H9 (cell line): ENCODE measurements at regions not wholly inside any gene's neighbourhood (a gene's known extent, or its start where the extent isn't known, plus 50 kb on each side); places are given as distances from the start of the nearest gene placed in this dataset.

Experiments used
- DNase-seq: peaks from one replicate; pipeline ENCODE4 v3.0.0-alpha.2; 2017
- H2AFZ ChIP-seq: one replicate; pipeline ENCODE4 v1.6.1; 2013; ENCODE audit warnings: mild to moderate bottlenecking, low read length, control low read depth, moderate library complexity
- H2AK5ac ChIP-seq: 2 replicates; pipeline ENCODE4 v1.6.1; 2013; ENCODE audit warnings: low read length, control low read depth, mixed read lengths; ENCODE audit not compliant: insufficient read length
- H2BK120ac ChIP-seq: one replicate; pipeline ENCODE4 v1.6.1; 2013; ENCODE audit warnings: low read depth, mild to moderate bottlenecking, low read length, control low read depth, inconsistent platforms; ENCODE audit not compliant: poor library complexity, severe bottlenecking
- H2BK12ac ChIP-seq: 2 replicates; pipeline ENCODE4 v1.6.1; 2013; ENCODE audit warnings: low read length, control low read depth, mixed read lengths, low read depth; ENCODE audit not compliant: insufficient read length
- H2BK15ac ChIP-seq: 2 replicates; pipeline ENCODE4 v1.6.1; 2013; ENCODE audit warnings: low read depth, low read length, control low read depth
- H2BK20ac ChIP-seq: one replicate; pipeline ENCODE4 v1.6.1; 2013; ENCODE audit warnings: low read depth, mild to moderate bottlenecking, low read length, control low read depth, inconsistent platforms; ENCODE audit not compliant: poor library complexity, severe bottlenecking
- H2BK5ac ChIP-seq: 2 replicates; pipeline ENCODE4 v1.6.1; 2013; ENCODE audit warnings: low read length, control low read depth, mixed read lengths; ENCODE audit not compliant: insufficient read length
- H3K14ac ChIP-seq: 2 replicates; pipeline ENCODE4 v1.6.1; 2013; ENCODE audit warnings: low read length, control low read depth; ENCODE audit not compliant: insufficient read depth
- H3K18ac ChIP-seq: 2 replicates; pipeline ENCODE4 v1.6.1; 2013; ENCODE audit warnings: low read depth, mild to moderate bottlenecking, mixed read lengths, low read length, control low read depth; ENCODE audit not compliant: insufficient read length
- H3K23ac ChIP-seq: 2 replicates; pipeline ENCODE4 v1.6.1; 2013; ENCODE audit warnings: low read length, control low read depth, mixed read lengths, low read depth; ENCODE audit not compliant: insufficient read length
- H3K23me2 ChIP-seq: 2 replicates; pipeline ENCODE4 v1.6.1; 2013; ENCODE audit warnings: low read depth, mild to moderate bottlenecking, mixed read lengths, low read length, control low read depth; ENCODE audit not compliant: insufficient read length, poor library complexity, severe bottlenecking
- H3K27ac ChIP-seq: 2 replicates; pipeline ENCODE4 v1.5.1; 2013; ENCODE audit warnings: low read length, control low read depth, mixed read lengths, low read depth; ENCODE audit not compliant: insufficient read length
- H3K27me3 ChIP-seq: 2 replicates; pipeline ENCODE4 v1.6.1; 2013; ENCODE audit warnings: low read length, control low read depth, inconsistent platforms; ENCODE audit not compliant: insufficient read depth
- H3K4ac ChIP-seq: 2 replicates; pipeline ENCODE4 v1.6.1; 2013; ENCODE audit warnings: low read depth, mild to moderate bottlenecking, control low read depth, inconsistent platforms, low read length, moderate library complexity
- H3K4me1 ChIP-seq: 2 replicates; pipeline ENCODE4 v1.6.1; 2013; ENCODE audit warnings: low read length, control low read depth, inconsistent platforms; ENCODE audit not compliant: insufficient read depth
- H3K4me2 ChIP-seq: 2 replicates; pipeline ENCODE4 v1.6.1; 2013; ENCODE audit warnings: low read length, control low read depth, mixed read lengths; ENCODE audit not compliant: insufficient read length, insufficient read depth
- H3K56ac ChIP-seq: 2 replicates; pipeline ENCODE4 v1.6.1; 2013; ENCODE audit warnings: low read depth, mild to moderate bottlenecking, mixed read lengths, low read length, control low read depth; ENCODE audit not compliant: insufficient read length
- H3K79me1 ChIP-seq: 2 replicates; pipeline ENCODE4 v1.6.1; 2013; ENCODE audit warnings: low read depth, mild to moderate bottlenecking, moderate library complexity, low read length, control low read depth, inconsistent platforms; ENCODE audit not compliant: insufficient read depth, poor library complexity, severe bottlenecking
- H3K79me2 ChIP-seq: 2 replicates; pipeline ENCODE4 v1.6.1; 2013; ENCODE audit warnings: low read length, control low read depth, inconsistent platforms; ENCODE audit not compliant: insufficient read depth
- H3K9ac ChIP-seq: 2 replicates; pipeline ENCODE4 v1.6.1; 2013; ENCODE audit warnings: low read length, control low read depth, mixed read lengths; ENCODE audit not compliant: insufficient read length; ENCODE audit errors: extremely low read depth
- H3K9me3 ChIP-seq: one replicate; pipeline ENCODE4 v1.6.1; 2013; ENCODE audit warnings: low read depth, low read length, inconsistent platforms; ENCODE audit not compliant: control insufficient read depth
- H3T11ph ChIP-seq: one replicate; pipeline ENCODE4 v1.6.1; 2013; ENCODE audit warnings: mild to moderate bottlenecking, low read length, control low read depth, inconsistent platforms
- H4K20me1 ChIP-seq: one replicate; pipeline ENCODE4 v1.6.1; 2013; ENCODE audit not compliant: control insufficient read depth, insufficient read length, insufficient read depth
- H4K5ac ChIP-seq: 2 replicates; pipeline ENCODE4 v1.6.1; 2013; ENCODE audit warnings: low read depth, mild to moderate bottlenecking, mixed read lengths, low read length, control low read depth; ENCODE audit not compliant: insufficient read length
- H4K8ac ChIP-seq: replicated peaks from 2 replicates; pipeline ENCODE4 v1.6.1; 2013; ENCODE audit warnings: low read length, control low read depth, mixed read lengths, low read depth; ENCODE audit not compliant: insufficient read length
- H4K91ac ChIP-seq: 2 replicates; pipeline ENCODE4 v1.6.1; 2013; ENCODE audit warnings: low read depth, mild to moderate bottlenecking, moderate library complexity, mixed read lengths, low read length, control low read depth; ENCODE audit not compliant: insufficient read length
- H3K27ac Mint-ChIP-seq, 3 experiments: 2 replicates in 2 of 3; 3 replicates in 1 of 3; pipeline ENCODE4 v1.8.0; 2020 to 2021; ENCODE audit warnings: mixed read lengths in 3 of 3, mild to moderate bottlenecking in 1 of 3, moderate library complexity in 1 of 3
- H3K27me3 Mint-ChIP-seq: 2 replicates; pipeline ENCODE4 v1.8.0; 2021; ENCODE audit warnings: low read depth, mild to moderate bottlenecking, moderate library complexity, mixed read lengths
- H3K36me3 Mint-ChIP-seq, 3 experiments: 2 replicates in 2 of 3; 3 replicates in 1 of 3; pipeline ENCODE4 v1.8.0; 2020 to 2021; ENCODE audit warnings: low read depth in 3 of 3, mixed read lengths in 3 of 3; ENCODE audit not compliant: insufficient read depth in 1 of 3
- H3K4me1 Mint-ChIP-seq, 2 experiments: 2 replicates each; pipeline ENCODE4 v1.8.0; 2020; ENCODE audit warnings: mixed read lengths in 2 of 2
- H3K4me3 Mint-ChIP-seq, 2 experiments: 2 replicates in 1 of 2; 3 replicates in 1 of 2; pipeline ENCODE4 v1.8.0; 2020 to 2021; ENCODE audit warnings: mild to moderate bottlenecking in 2 of 2, mixed read lengths in 2 of 2, moderate library complexity in 1 of 2
- H3K9me3 Mint-ChIP-seq, 2 experiments: 2 replicates in 1 of 2; 3 replicates in 1 of 2; pipeline ENCODE4 v1.8.0; 2020; ENCODE audit warnings: mild to moderate bottlenecking in 2 of 2, mixed read lengths in 2 of 2, moderate library complexity in 1 of 2
- CTCF ChIP-seq: fragments of 200-600 bp; sonication (generic); conservative IDR thresholded peaks from 3 replicates; pipeline ENCODE4 v1.8.0; 2021; ENCODE audit warnings: antibody characterized with exemption, mild to moderate bottlenecking
- WGBS: extraction: QIAGEN DNeasy Blood & Tissue Kit; methylation state at CpG from one replicate; pipeline ENCODE4 v1.1.7; 2013; ENCODE audit warnings: missing lambda C conversion rate, low lambda C conversion rate, mixed read lengths; ENCODE audit not compliant: insufficient read length; ENCODE audit errors: extremely low coverage; 5-methylcytosine and 5-hydroxymethylcytosine counted together

GRCh38 chr6:93889713-93890112 is 470.4 kb upstream of the EPHA7 start:
- Histone ChIP-seq H2BK20ac (no peak overlapping the region), H4K8ac (no peak overlapping the region), H3K14ac (no peak overlapping the region), H4K5ac (no peak overlapping the region), H2AK5ac (no peak overlapping the region), H3K23me2 (no peaks in the 10 kb centered on the region), H3K4me1 (peaks cover 4% of the 10 kb centered on the region; the same call in 1 of the 2 replicates), H3K79me2 (no peaks in the 10 kb centered on the region), H2BK5ac (no peak overlapping the region), H2BK12ac (no peak overlapping the region), H3K4ac (no peak overlapping the region), H3K23ac (no peak overlapping the region), H3T11ph (no peak overlapping the region), H3K9me3 (no peaks in the 10 kb centered on the region), H2BK15ac (no peak overlapping the region), H2AFZ (no peak overlapping the region), H3K27me3 (no peaks in the 10 kb centered on the region), H3K9ac (no peak overlapping the region), H3K27ac (no peak overlapping the region), H3K18ac (no peak overlapping the region), H3K56ac (no peak overlapping the region), H3K4me2 (no peak overlapping the region), H3K79me1 (no peaks in the 10 kb centered on the region), H2BK120ac (no peak overlapping the region), H4K20me1 (no peaks in the 10 kb centered on the region), H4K91ac (no peak overlapping the region)
- Mint-ChIP-seq H3K27me3 (no peaks in the 10 kb centered on the region), H3K4me1 (peaks cover 10 to 18% of the 10 kb centered on the region in 2 experiments; a peak in 3 of 4 replicates), H3K27ac (no peak overlapping the region), H3K4me3 (no peak overlapping the region), H3K36me3 (no peaks in the 10 kb centered on the region), H3K9me3 (no peaks in the 10 kb centered on the region)
- DNase-seq: no peak
- no peak for TF ChIP-seq CTCF
- WGBS: no CpG with 5 or more reads among the region's 2 CpGs
